ENCODE measurements at regions not wholly inside any gene's neighbourhood (a gene's known extent, or its start where the extent isn't known, plus 50 kb on each side); places are given as distances from the start of the nearest gene placed in this dataset.
"Not testable (repeated sequence)": the region's sequence is repeated elsewhere in the genome, so short reads cannot be mapped to it uniquely, and the experiment has no call there.

DNA sequence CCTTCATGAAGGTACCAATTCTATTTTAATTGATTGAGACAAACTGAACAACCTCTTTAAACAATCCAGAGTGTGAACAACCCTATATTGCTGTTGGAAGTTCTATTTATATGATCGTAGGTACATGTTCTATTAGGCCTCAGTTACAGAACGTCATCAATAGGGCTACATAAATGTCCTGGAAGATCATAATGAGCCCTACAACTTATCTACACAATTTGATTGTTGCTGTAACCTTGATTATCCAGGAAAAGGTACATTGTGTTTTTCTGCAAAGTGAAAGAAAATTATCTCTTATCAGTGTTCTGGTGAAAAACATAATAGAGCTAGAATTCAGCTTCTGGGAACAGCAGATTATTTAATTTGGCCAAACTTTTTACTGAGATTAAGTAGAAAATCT lies 612.9 kb downstream of the GALC start:
- TF ChIP-seq, protein P1, sequence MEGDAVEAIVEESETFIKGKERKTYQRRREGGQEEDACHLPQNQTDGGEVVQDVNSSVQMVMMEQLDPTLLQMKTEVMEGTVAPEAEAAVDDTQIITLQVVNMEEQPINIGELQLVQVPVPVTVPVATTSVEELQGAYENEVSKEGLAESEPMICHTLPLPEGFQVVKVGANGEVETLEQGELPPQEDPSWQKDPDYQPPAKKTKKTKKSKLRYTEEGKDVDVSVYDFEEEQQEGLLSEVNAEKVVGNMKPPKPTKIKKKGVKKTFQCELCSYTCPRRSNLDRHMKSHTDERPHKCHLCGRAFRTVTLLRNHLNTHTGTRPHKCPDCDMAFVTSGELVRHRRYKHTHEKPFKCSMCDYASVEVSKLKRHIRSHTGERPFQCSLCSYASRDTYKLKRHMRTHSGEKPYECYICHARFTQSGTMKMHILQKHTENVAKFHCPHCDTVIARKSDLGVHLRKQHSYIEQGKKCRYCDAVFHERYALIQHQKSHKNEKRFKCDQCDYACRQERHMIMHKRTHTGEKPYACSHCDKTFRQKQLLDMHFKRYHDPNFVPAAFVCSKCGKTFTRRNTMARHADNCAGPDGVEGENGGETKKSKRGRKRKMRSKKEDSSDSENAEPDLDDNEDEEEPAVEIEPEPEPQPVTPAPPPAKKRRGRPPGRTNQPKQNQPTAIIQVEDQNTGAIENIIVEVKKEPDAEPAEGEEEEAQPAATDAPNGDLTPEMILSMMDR (IDR thresholded peaks at IDR 0.05; ENCODE audit: low read depth, low read length, missing control alignments) = no peak
- no peak overlapping the region for H3K27ac ChIP-seq
- H3K27me3 ChIP-seq (replicated peaks) = no peaks in the 10 kb centered on the region
- no peak overlapping the region for H3K4me3 ChIP-seq (ENCODE audit: low read depth, low read length)
- no peaks in the 10 kb centered on the region for H3K36me3 ChIP-seq (replicated peaks)
- no peak for DNase-seq
- in situ Hi-C loops (cut with HindIII; ENCODE audit: low pct_ligation_motif_present, low sequenced_read_pairs) = no loop called here

DNA sequence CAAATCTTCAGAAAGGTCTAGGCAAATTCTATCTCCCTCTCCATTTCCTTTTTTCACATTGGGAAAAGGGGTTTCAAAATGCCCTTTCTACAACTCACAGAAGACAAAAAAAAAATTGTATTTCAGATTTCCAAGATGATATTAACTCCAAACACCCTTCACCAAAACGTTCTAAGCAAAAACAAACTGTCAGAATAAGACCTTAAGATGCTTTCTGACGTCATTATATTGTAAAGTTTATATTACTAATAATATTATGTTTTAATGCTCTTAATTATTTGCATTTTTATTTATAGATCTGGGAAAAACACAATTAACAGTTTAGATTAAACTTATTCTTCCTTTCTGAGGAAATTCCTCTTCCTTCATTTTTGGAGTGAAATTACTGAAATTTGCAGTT lies 624.2 kb downstream of the GALC start:
- Histone ChIP-seq H3K36me3 (replicated peaks) (no peaks in the 10 kb centered on the region), H3K4me3 (ENCODE audit: low read depth, low read length) (no peak overlapping the region), H3K27ac (no peak overlapping the region), H3K27me3 (replicated peaks) (no peaks in the 10 kb centered on the region)
- TF ChIP-seq, protein P1 (IDR thresholded peaks at IDR 0.05; ENCODE audit: low read depth, low read length, missing control alignments) = no peak
- no peak for DNase-seq
- in situ Hi-C loops (cut with HindIII; ENCODE audit: low pct_ligation_motif_present, low sequenced_read_pairs) = no loop called here

DNA sequence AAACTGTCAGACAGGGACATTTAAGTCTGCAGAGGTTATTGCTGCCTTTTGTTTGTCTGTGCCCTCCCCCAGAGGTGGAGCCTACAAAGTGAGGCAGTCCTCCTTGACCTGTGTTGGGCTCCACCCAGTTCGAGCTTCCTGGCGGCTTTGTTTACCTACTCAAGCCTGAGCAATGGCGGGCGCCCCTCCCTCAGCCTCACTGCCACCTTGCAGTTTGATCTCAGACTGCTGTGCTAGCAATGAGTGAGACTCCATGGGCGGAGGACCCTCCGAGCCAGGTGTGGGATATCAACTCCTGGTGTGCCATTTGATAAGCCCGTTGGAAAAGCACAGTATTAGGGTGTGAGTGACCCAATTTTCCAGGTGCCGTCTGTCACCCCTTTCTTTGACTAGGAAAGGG lies 632.7 kb downstream of the GALC start:
- H3K27ac ChIP-seq; DNase-seq; in situ Hi-C loops (cut with HindIII; ENCODE audit: low pct_ligation_motif_present, low sequenced_read_pairs); H3K4me3 ChIP-seq (ENCODE audit: low read depth, low read length); H3K27me3 ChIP-seq (replicated peaks); H3K36me3 ChIP-seq (replicated peaks): not testable (repeated sequence)

DNA sequence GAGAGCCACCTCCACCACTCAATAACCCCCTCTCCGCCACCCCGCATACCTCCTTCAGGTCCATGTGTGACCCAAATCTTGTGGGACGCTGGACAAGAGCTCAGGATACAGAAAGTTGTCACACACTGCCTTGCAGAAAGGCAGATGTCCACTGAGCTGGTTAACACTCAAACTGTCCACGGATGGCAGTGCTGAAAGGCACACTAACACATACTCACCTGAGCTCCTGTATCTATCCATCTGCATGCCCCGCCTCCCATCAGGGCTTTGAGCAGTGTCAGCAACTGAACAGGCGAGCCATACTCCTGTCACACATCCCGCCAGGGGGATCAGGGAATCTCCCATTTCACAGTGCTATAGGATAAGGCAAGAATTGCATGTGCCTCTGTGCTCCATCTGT lies 642.0 kb downstream of the GALC start:
- no peak overlapping the region for H3K27ac ChIP-seq
- no peaks in the 10 kb centered on the region for H3K36me3 ChIP-seq (replicated peaks)
- no peak overlapping the region for H3K4me3 ChIP-seq (ENCODE audit: low read depth, low read length)
- DNase-seq = no peak
- in situ Hi-C loops (cut with HindIII; ENCODE audit: low pct_ligation_motif_present, low sequenced_read_pairs) = no loop called here
- TF ChIP-seq, protein P1 (IDR thresholded peaks at IDR 0.05; ENCODE audit: low read depth, low read length, missing control alignments) = no peak
- H3K27me3 ChIP-seq (replicated peaks) = no peaks in the 10 kb centered on the region

DNA sequence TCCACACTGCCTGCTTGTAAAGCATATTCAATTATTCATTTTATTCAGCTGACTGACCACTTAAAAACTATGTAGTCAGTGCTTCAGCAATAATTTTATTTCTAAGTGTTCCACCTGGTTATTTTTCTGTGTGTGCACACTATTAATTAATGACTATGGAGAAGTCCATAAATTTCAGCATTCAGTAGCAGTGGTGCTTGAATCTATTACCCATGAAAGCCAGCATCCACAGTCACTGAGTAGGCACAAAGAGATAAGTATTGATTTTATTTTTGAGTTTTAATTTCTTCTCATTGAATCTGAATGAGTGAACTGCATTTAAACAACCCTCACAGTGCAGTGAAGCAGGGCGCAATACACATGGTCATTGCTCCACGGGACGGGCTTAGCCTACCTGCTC lies 643.1 kb downstream of the GALC start:
- no peaks in the 10 kb centered on the region for H3K27me3 ChIP-seq (replicated peaks)
- in situ Hi-C loops (cut with HindIII; ENCODE audit: low pct_ligation_motif_present, low sequenced_read_pairs) = no loop called here
- no peaks in the 10 kb centered on the region for H3K36me3 ChIP-seq (replicated peaks)
- H3K27ac ChIP-seq = no peak overlapping the region
- TF ChIP-seq, protein P1 (IDR thresholded peaks at IDR 0.05; ENCODE audit: low read depth, low read length, missing control alignments) = no peak
- H3K4me3 ChIP-seq (ENCODE audit: low read depth, low read length) = no peak overlapping the region
- DNase-seq = no peak

DNA sequence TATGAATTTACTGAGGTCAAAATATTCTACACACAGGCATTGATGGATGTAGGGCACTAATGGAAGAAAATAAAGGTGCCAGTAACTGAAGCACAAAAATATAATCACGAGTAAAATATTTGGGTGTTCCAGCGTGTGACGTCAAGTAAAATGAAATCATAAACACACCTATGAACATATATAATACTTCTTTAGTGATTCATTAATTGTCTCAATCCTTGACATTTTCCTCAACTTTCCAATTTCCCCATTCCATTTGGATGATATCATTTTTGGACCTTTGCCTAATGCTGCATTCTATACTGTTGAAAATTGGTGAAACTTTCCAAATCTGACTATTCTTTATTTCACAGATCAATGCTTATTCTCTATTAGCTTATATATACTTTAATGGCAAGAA lies 649.3 kb downstream of the GALC start:
- TF ChIP-seq, protein P1 (IDR thresholded peaks at IDR 0.05; ENCODE audit: low read depth, low read length, missing control alignments) = no peak
- Histone ChIP-seq H3K27me3 (replicated peaks) (no peaks in the 10 kb centered on the region), H3K4me3 (ENCODE audit: low read depth, low read length) (no peak overlapping the region), H3K27ac (no peak overlapping the region), H3K36me3 (replicated peaks) (no peaks in the 10 kb centered on the region)
- no peak for DNase-seq
- in situ Hi-C loops (cut with HindIII; ENCODE audit: low pct_ligation_motif_present, low sequenced_read_pairs) = no loop called here
